Fibroblast of peridontal ligament (primary cell): ENCODE measurements at regions not wholly inside any gene's neighbourhood (a gene's known extent, or its start where the extent isn't known, plus 50 kb on each side); places are given as distances from the start of the nearest gene placed in this dataset.
"Not testable (repeated sequence)": the region's sequence is repeated elsewhere in the genome, so short reads cannot be mapped to it uniquely, and the experiment has no call there.

ENCODE experiments used
- DNase-seq: peaks from one replicate; pipeline ENCODE4 v3.0.0-alpha.2; 2010; ENCODE audit errors: extremely low read depth

DNA sequence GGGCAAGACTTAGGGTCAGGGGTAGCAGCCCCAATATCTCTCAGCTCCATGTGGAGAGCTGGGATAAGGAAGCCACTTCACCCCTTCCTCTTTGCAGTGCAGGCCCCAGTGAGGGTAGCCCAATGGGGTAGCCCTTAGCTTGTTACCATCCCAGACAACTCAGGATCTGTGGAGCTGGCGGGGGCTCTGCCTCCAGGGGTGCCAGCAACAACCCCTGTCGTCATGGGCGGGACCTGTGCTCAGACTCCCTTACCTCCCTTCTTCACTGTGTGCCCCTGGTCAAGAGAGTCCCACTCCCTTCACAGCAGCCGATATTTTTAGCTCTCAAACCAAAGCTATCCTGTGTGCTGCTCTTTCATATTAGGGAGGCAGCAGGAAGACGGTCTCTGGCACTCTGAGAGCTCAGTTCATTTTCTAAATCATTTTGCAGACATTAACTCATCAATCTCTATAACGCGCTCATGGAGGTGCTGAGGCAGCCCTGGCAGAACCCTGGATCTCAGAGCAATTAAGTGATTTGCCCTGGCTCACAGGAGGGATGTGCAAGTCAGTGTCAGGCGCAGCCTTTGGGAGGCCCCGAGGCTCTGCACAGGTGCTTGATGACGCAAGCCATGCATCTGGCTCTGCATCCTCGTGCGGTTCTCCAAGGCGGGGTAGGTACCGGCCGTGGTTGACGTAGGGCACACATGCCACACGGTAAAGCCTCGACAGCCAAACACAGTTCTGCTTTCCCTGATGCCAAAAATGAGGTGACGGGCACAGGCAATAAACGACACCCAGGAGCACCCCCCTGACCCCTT is 357.6 kb downstream of the SHANK2 start:
- no peak for DNase-seq

DNA sequence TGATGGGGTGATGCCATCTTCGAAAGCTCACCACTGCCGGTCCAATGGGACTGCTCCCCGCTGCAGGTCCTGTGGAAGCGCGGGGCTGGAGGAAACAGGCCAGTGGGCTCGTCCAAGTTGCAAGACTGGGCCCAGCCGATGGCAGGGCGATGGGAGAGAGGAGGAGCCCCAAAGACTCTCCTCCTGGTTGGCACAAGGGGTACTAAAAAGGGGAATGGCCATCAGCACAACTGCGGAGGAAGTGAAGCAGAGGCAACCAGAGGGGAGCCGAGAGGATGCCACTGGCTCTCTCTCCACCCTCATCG is 357.1 kb downstream of the SHANK2 start:
- no peak for DNase-seq

DNA sequence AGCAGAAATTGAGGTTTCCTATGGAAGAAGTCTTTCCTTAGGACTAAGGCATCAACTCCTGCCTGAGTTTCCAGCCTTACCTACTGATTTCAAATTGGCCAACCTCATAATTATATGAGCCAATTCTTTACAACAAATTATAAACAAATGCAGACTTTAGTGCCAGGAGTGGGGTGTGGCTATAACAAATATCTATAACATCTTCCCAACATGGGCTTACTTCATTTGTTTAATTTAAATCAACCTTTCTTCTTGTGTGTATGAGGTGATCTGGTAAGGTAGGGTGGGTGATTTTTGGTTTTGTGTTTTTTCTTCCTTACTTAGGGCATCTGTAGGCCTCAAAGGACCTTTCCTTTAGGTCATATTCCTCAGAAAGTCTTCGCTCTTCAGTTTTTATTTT is 354.9 kb downstream of the SHANK2 start:
- DNase-seq: no peak

DNA sequence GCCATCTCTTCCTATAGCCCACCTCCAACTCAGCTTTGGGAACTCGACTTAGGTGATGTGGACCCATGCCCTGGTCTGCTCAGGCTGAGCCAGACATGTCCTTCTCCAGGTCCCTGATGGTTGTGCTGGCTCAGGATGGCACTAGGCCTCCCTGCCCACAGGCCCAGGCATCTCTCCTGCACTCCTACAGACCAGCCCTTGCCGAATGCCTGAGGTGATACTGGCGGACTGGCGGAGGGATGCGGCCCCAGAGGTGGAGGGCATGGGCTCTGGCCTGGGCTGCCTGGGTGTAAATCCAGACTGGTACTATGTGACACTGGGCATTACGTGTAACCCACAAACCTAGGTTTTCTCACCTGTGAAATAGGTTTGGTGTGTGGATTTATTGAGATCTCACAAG is 352.8 kb downstream of the SHANK2 start:
- no peak for DNase-seq

DNA sequence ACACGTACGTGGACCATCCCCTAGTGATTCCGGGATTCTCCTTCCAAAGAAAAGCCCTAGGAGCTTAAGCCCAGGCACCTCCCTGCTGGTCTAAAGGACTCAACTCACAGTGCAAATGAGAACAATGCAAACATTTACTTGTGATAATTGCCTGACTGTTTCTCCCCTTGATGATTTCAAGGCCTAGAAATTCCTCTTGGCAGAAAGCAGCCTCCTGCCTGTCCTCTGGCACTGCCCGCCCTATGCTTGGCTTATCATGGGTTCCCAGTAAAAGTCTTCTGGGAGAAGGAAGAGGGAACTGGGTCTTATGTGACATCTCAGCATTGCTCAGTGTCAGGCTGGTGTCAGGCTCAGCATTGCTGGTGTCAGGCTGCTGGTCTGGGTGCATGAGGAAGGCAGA is 351.8 kb downstream of the SHANK2 start:
- no peak for DNase-seq

DNA sequence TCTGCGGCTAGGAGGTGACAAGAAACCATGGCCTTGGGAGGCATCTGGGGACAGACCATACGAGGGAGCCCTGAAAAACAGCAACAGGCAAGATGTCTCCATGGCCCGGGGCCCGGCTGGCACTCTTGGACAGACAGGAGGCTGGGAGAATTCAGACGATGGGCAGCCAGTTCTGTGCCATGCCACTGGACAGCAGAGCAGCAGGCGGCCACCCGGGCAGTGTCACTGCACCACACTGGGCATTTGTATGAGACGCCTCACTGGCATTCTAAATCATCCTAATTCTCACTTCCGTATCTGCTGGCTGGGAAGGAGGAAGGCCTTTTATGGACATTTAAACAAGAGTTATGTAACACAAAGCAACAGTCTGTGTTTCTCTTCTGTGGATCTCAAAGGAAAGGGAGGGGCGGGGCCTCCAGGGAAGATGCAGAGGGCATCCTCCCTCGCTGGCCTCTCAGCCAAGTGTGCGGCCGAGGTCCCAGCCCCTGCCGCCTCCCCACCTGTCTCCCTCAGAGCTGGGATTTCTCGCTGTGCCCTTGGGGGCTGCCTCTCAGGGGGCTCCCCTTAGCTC is 350.3 kb downstream of the SHANK2 start:
- peak; percentile 47 for DNase-seq

DNA sequence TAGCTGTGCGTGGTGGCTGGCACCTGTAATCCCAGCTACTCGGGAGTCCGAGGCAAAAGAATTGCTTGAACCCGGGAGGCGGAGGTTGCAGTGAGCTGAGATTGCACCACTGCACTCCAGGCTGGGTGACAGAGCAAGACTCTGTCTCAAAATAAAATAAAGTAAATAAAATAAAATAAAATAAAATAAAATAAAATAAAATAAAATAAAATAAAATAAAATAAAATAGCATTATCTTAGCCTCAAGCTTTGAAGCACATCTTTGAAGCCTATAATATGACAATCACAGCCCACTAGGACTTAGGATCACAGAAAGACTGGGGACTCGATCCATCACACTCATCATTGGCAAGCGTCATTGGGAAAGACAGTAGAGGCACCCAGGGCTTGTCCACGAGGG is 349.1 kb downstream of the SHANK2 start:
- not testable (repeated sequence) for DNase-seq

DNA sequence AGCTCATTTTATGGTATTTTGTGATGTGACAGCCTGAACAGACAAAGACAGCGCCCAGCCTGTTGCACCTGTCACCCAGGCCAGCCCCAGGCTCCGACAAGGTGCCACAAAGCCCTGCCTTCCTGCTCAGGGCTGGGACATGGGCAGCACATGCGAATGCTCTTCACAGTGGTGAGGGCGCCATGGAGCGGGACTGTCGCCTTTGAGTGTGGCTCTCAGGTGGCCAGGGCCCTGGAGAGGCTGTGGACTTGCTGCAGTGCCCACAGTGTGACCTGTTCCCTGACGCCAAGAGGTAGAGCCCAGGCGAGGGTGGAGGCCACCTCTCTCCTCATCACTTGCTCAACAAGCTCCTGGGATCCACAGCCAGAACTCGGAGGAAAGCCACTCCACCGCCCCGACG is 346.3 kb downstream of the SHANK2 start:
- DNase-seq: no peak

DNA sequence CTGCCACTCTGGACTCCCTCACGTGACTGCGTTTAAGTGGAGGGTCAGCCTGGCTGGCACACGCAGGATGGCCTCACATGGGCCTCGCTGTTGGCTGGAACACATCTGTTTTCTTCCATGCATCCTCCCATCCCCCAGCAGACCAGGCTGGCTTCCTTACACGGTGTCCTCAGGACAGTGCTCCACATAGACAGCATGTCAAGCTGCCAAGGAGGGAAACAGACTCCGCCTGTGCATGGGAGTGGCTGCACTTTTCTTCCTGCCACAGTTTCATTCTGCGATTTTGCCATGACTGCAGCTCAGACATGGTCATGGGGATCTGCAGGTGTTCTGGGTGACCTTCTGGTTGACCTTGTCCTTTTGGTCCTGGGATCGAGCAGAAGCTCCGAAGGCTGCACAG is 344.2 kb downstream of the SHANK2 start:
- no peak for DNase-seq

DNA sequence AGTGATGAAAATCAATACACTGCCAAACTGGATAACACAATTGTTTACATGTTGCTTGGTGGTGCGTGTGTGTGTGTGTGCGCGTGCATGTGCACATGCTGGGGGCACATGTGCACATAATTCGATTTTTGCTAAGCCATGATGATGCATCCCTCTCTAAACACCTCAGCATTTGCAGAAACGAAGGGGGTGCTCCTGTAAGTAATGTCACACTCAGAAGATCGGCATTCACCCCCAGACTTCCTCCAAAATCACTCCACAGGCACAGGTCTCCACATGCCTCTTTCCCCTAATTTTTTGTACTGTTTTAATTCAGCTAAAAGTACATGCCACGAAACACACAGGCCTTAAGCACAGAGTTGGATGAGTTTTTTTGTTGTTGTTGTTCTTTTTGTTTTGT is 341.5 kb downstream of the SHANK2 start:
- DNase-seq: no peak

DNA sequence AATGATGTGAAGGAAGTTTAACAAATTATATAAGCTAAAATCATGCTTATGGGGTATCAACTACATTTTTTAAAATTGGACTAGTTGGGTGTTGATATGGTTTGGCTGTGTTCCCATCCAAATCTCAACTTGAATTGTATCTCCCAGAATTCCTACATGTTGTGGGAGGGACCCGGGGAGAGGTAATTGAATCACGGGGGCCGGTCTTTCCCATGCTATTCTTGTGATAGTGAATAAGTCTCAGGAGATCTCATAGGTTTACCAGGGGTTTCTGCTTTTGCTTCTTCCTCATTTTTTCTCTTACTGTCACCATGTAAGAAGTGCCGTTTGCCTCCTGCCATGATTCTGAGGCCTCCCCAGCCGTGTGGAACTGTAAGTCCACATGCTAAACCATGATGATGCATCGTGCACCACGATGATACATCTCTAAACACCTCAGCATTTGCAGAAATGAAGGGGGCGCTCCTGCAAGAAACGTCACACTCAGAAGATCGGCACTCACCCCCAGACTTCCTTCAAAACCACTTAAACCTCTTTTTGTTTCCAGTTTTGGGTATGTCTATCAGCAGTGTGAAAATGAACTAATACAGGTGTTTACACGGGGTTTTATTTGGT is 340.0 kb downstream of the SHANK2 start:
- DNase-seq: peak; percentile 39

DNA sequence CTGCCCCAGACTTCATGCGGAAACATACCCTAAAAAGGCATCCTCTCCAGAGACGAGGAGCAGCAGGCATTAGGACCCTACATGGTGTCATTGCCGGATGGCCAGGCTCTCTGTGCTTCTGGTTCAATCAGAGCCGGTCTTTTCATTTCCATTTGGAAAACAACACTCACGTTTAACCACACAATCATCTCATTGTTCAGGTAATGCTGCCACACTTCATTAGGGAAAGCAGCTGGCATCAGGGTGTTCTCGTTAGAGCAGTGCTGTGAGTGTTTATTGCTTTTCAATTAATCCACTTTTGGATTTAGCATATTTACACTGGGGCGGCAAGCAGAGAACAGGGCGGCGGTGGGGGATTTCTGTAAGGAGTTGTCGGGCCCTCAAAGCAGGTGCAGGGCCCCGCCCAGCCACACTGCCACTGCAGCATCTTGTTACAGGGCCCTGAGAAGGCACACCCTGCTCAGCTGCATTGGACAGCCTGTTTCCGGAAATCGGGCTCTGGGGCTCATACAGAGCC is 338.6 kb downstream of the SHANK2 start:
- no peak for DNase-seq

DNA sequence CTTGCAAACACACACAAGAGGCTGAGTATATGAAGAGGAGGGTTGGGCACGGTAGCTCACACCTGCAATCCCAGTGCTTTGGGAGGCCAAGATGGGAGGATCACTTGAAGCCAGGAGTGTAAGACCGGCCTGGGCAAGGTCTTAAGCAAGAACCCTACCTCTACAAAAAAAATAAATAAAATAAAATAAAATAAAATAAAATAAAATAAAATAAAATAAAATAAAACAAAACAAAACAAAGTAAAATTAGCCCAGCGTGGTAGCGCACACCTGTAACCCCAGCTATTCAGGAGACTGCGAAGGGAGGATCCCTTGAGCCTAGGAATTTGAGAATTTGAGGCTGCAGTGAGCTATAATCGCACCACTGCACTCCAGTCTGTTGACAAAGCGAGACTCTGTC is 337.9 kb downstream of the SHANK2 start:
- no peak for DNase-seq

DNA sequence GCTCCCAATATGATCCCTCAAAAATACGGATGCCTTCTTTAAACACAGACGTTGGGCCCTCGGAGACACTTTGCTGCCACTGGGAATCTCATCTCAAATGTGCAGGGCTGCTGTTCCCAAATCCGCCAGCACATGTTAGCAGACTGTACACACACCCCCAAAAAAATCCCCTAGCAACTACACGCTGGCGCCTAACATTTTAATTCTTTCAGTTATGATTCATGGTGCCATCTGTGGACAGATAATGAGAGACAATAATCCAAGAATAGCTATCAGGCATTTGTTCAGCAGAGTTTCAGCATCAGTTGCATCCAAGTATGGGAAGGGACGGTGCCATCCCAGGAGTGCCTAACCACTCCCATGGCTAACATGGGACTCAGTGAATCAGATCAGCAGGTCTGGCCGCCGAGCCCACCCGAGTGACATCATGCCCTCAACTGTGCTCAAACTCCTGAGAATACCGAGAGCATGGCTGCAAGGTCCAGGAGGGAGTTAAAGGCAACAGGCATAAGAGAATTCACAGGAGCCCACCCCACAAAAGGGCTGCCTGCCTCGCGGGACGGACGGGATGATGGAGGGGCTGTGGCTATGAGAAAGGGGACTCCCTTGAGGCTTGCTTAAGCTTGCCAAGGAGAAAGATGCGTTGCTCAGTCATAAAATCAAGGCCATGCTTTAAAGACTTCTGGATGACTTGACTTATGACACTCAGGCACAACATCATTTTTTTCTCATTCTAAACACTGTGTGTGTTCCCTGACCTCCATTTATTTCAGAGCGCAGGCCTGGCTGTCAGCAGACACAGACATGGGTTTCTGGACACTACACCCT is 337.0 kb downstream of the SHANK2 start:
- peak; percentile 24 for DNase-seq

DNA sequence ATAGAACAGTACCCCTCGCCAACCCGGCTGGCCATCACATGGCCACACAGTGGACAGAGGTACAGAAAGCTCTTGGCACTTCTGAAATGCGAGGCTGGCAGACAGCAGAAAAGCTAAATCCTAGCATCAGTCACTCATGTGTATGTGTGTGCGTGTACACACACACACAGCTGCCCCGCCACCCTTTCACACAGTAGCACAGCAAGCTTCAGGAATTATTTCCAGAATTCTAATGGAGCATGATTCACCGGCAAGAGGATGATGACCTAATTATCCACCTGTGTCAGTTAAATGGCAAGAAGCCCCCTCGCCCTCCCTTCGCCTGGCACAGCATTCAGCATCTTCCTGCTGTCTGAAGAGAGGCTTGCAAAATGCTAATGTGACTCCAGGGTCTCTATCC is 336.0 kb downstream of the SHANK2 start:
- no peak for DNase-seq

DNA sequence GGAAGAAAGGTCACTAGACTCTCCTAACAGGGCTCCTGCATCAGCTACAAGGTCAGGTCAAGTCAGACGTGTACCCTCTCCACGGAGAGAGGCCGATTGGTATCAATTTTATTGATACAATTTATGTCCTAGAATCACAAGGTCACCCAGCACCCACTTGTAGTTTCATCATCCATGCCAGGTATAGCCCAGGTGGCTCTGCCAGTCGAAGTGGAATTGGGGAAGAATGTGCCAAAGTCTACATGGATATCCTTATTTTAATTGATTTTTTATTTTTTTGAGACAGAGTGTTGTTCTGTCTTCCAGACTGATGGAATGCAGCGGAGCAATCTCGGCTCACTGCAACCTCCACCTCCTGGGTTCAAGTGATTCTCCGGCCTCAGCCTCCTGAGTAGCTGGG is 334.1 kb downstream of the SHANK2 start:
- DNase-seq: no peak

DNA sequence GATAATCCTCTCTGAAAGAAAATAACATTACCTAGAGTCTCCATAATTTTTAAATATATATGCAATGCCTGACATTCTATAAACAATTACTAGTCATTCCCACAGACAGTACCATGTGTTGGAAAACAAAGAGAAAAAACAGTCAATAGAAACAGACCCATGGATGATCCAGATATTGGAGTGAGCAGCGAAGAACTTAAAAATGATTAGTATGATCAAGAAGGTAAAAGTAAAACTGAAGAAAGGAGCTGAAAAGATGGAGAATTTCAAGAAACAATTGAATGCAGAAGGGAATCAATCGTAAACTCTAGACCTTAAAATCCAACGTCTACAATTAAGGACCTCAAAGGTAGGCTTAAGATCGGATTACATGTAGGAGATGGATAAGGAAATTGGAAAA is 330.6 kb downstream of the SHANK2 start:
- no peak for DNase-seq

DNA sequence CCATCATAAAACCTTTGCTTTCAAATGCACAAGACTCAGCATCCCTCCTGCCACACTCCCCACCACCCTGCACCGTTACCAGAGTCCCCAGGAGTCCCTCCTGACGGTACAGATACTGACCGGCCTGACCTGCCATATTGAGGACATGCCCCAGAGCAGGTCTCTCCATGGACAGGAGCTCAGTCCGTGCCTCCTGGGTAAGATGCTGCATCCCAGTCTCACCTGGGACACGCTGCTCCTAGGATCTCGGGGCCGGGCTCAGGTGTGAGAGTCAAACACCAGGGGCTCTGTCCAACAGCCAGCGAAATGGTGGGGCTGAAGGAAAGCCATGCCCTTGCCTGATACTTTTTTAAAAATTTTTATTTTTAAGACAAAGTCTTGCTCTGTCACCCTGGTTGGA is 328.3 kb downstream of the SHANK2 start:
- DNase-seq: no peak

DNA sequence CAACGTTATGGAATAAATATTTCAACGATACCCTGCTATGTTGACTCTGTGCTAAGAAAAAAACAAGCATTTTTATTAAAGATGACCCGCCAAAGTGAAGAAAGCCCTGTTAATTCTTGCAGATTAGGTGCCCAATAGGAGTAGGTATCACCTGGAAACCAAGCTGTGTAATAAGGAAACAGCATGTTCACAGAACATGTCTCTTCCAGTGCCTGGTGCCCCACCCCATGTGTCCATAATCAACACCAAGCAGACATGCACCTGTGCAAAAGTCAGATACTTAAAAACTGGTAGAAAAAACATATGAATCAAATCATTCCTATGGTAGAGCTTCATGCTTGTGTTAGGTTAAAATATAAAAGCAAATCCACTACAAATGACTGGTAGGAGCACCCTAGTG is 327.1 kb downstream of the SHANK2 start:
- DNase-seq: no peak

DNA sequence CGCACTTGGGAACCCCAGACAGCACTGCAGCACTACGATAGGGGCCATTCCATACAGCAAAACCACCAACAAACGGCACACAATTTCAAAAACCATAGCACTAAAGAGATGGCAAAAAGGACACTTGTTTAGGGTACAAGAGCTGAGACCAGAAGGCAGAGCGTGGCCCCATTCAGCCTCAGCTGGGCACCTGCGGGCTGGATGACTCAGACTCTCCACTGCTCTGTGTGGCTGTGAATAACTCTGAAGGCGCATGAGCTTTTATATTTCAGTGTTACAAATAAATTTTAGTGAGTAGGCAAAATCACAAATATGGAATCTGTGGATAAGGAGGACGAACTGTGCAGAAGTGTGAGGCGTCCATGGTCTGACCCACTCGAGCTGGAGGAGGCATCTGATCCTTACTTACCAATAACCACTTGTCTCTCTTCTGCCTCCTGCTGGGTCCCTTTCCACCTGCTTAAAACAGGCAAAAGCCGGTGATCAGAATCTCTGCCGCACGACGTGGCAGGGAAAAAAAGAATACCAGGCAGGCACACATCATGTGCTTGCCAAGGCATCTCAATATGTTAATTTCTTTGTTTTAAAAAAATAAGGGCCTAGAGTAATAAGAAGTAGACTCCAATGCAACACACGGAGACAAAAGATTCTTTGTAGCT is 325.7 kb downstream of the SHANK2 start:
- DNase-seq: no peak

DNA sequence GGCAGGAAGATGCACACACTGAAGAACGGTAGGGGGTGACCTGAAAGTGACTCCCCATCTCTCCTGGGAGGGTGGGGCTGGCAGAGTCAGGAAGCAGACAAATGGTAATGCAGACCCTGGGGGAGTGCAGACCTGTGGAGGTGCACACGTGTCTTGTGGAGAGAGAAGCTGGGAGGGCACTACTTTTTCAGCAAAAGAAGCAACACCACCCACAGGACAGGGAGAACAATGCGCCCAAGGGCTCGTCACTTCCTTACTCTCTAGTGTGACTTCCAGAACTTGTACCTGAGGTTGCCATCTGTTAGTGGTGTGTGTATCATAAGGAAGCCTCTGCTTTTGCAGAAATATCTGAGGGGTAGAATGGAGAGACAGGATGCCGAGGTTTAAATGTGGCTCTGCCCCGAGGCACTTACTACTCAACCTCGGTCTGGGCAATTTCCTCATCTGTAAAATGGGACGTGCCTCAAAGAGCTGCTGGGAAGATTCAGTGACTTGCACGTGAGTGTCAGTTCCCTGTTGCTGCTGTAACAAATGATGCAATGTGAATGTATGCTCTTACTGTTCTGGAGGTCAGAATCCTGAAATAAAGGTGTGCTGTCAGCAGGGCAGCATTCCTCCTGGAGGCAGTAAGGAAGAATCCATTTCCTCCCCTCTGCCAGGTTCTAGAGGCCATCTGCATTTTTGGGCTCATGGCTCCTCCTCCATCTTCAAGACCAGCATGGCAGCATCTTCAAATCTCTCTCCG is 323.4 kb downstream of the SHANK2 start:
- DNase-seq: no peak
